ENCODE measurements at regions not wholly inside any gene's neighbourhood (a gene's known extent, or its start where the extent isn't known, plus 50 kb on each side); places are given as distances from the start of the nearest gene placed in this dataset.

DNA sequence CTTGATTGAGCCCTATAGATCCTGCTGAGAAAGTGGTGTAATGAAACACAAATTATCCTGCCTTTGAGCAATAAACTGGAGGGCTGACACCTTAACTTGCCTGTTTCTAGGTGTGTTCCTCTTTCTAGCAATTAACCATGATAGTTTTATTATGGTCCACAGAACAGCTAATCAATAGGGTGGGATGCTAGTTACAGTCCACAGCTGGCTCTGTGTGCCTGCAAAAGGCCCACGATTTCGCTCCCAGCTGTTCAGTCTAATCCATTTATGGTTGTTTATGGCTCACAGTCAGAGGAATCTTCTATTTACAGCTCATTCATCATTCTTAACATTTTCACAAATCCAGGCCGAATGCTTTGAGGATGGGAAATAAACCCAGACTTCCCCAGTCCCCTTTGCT lies 674.9 kb downstream of the SMARCA1 start:
- no peak for TF ChIP-seq TCF12 (IDR thresholded peaks at IDR 0.05; ENCODE audit: low read depth)
- no peak for TF ChIP-seq EP300 (IDR thresholded peaks at IDR 0.05; ENCODE audit: borderline replicate concordance)

DNA sequence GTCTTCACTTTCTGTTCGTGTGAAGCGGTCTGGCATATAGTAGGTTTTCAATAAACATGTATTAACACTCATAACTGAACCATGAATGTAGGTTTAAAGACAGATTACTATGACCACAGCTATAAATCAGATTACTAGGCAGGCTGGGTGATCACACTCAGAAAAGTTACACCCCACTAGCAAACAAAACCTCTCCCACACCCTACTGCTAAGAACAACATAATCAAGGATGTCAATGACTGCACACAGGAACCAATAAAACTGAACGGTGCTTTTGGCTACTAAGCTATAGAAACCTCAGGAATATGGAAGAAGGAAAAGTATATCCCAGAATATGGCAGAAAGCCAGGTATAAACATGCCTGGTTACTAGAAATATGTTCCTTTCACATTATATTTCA lies 676.9 kb downstream of the SMARCA1 start:
- TF ChIP-seq REST (IDR thresholded peaks at IDR 0.05; ENCODE audit: low read depth) = no peak
- TF ChIP-seq TEAD4 (IDR thresholded peaks at IDR 0.05) = no peak

DNA sequence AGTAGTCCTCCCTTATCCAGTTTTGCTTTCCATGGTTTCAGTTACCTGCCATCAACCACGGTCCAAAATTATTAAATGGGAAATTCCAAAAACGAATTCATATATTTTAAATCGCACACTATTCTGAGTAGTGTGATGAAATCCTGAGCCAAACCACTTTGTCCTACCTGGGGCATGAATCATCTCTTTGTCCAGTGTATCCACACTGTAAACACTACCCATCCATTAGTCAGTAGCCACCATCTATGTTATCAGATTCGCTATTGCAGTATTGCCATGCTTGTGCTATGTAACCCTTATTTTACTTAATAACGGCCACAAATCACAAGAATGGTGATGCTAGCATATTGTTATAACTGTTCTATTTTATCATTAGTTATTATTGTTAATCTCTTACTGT lies 704.6 kb downstream of the SMARCA1 start:
- TF ChIP-seq NFIC (IDR thresholded peaks at IDR 0.05) (no peak), EGR1 (IDR thresholded peaks at IDR 0.05) (no peak), YY1 (IDR thresholded peaks at IDR 0.05; ENCODE audit: low read depth) (no peak), REST (IDR thresholded peaks at IDR 0.05; ENCODE audit: low read depth) (no peak), FOXM1 (IDR thresholded peaks at IDR 0.05; ENCODE audit: borderline replicate concordance, low read depth) (no peak), RAD21 (IDR thresholded peaks at IDR 0.05; ENCODE audit: low read depth) (no peak), TCF12 (IDR thresholded peaks at IDR 0.05; ENCODE audit: low read depth) (no peak), ZBTB7A (IDR thresholded peaks at IDR 0.05; ENCODE audit: low read depth) (no peak), TEAD4 (IDR thresholded peaks at IDR 0.05) (no peak), CREB1 (IDR thresholded peaks at IDR 0.05; ENCODE audit: low read depth) (no peak), CEBPB (IDR thresholded peaks at IDR 0.05) (no peak), EP300 (IDR thresholded peaks at IDR 0.05; ENCODE audit: borderline replicate concordance) (no peak), TAF1 (IDR thresholded peaks at IDR 0.05; ENCODE audit: low read depth) (no peak)
- TF ChIP-seq, protein P1, sequence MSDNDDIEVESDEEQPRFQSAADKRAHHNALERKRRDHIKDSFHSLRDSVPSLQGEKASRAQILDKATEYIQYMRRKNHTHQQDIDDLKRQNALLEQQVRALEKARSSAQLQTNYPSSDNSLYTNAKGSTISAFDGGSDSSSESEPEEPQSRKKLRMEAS (IDR thresholded peaks at IDR 0.05) = no peak
- TF ChIP-seq, protein P2, sequence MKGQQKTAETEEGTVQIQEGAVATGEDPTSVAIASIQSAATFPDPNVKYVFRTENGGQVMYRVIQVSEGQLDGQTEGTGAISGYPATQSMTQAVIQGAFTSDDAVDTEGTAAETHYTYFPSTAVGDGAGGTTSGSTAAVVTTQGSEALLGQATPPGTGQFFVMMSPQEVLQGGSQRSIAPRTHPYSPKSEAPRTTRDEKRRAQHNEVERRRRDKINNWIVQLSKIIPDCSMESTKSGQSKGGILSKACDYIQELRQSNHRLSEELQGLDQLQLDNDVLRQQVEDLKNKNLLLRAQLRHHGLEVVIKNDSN (IDR thresholded peaks at IDR 0.05) = no peak

GRCh38 chrX:128816919-128817318 lies 706.4 kb downstream of the SMARCA1 start:
- TF ChIP-seq RAD21 (IDR thresholded peaks at IDR 0.05; ENCODE audit: low read depth) = peak; percentile 29; the same call in 1 of the 2 replicates
- TF ChIP-seq TEAD4 (IDR thresholded peaks at IDR 0.05) = no peak

GRCh38 chrX:128807367-128807766 lies 715.9 kb downstream of the SMARCA1 start:
- TF ChIP-seq, protein P2 (IDR thresholded peaks at IDR 0.05) = 0 out of 2 replicates have a peak, but pooled peaks have one; percentile 48
- TF ChIP-seq CREB1 (IDR thresholded peaks at IDR 0.05; ENCODE audit: low read depth) (no peak), REST (IDR thresholded peaks at IDR 0.05; ENCODE audit: low read depth) (no peak)

GRCh38 chrX:128805236-128805635 lies 718.1 kb downstream of the SMARCA1 start:
- TF ChIP-seq YY1 (IDR thresholded peaks at IDR 0.05; ENCODE audit: low read depth) = no peak
- TF ChIP-seq NFIC (IDR thresholded peaks at IDR 0.05) = no peak
- no peak for TF ChIP-seq TAF1 (IDR thresholded peaks at IDR 0.05; ENCODE audit: low read depth)
- TF ChIP-seq ZBTB7A (IDR thresholded peaks at IDR 0.05; ENCODE audit: low read depth) = no peak
- TF ChIP-seq, protein P1 (IDR thresholded peaks at IDR 0.05) = no peak
- no peak for TF ChIP-seq CEBPB (IDR thresholded peaks at IDR 0.05)
- no peak for TF ChIP-seq EP300 (IDR thresholded peaks at IDR 0.05; ENCODE audit: borderline replicate concordance)
- no peak for TF ChIP-seq CREB1 (IDR thresholded peaks at IDR 0.05; ENCODE audit: low read depth)
- TF ChIP-seq TEAD4 (IDR thresholded peaks at IDR 0.05) = no peak
- TF ChIP-seq RAD21 (IDR thresholded peaks at IDR 0.05; ENCODE audit: low read depth) = no peak
- no peak for TF ChIP-seq EGR1 (IDR thresholded peaks at IDR 0.05)
- TF ChIP-seq FOXM1 (IDR thresholded peaks at IDR 0.05; ENCODE audit: borderline replicate concordance, low read depth) = no peak
- TF ChIP-seq, protein P2 (IDR thresholded peaks at IDR 0.05) = no peak
- no peak for TF ChIP-seq REST (IDR thresholded peaks at IDR 0.05; ENCODE audit: low read depth)
- no peak for TF ChIP-seq TCF12 (IDR thresholded peaks at IDR 0.05; ENCODE audit: low read depth)
